Erythroblast (primary cell): ENCODE measurements at regions not wholly inside any gene's neighbourhood (a gene's known extent, or its start where the extent isn't known, plus 50 kb on each side); places are given as distances from the start of the nearest gene placed in this dataset.

Experiments
- GATA1 ChIP-seq: IDR thresholded peaks from 2 replicates; pipeline ENCODE4 v1.6.1; 2011; ENCODE audit warnings: low read depth, mild to moderate bottlenecking, control low read depth, low read length, moderate library complexity
- POLR2A ChIP-seq: IDR thresholded peaks from 2 replicates; pipeline ENCODE4 v1.6.1; 2011; ENCODE audit warnings: mild to moderate bottlenecking, low read length

DNA sequence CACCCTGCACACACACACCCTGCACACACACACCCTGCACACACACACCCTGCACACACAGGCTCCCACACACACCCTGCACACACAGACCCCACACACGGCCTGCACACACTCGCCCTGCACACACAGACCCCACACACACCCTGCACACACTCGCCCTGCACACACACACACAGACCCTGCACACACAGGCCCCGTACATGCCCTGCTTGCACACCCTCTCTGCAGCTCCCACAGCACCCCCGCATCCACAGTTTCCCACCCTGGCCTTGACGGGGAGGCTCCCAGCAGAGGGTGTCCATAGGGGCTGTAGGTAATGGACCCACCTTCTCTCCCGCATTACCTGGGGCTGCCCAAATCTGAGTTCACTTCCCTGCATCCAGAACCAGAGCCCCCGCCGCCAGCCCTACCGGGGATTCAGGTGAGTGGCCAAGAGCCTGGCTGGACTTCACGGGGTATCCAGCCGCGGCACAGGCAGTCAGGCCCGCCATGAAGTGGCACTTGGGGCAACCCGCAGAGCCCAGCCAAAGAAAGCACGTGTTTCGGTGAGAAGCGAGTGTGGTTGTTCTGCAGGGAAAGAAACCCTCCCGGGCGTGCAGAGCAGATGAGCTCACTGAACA lies 88.6 kb upstream of the GPC1 start:
- TF ChIP-seq POLR2A = no peak
- no peak for TF ChIP-seq GATA1
